ENCODE measurements at regions not wholly inside any gene's neighbourhood (a gene's known extent, or its start where the extent isn't known, plus 50 kb on each side); places are given as distances from the start of the nearest gene placed in this dataset.

- TF ChIP-seq CTCF (IDR thresholded peaks at IDR 0.05; ENCODE audit: extremely low read depth in 1 of 2, insufficient read depth in 1 of 2, low read depth in 1 of 2, low read length in 2 of 2) (no peak), EZH2 (IDR thresholded peaks at IDR 0.05; ENCODE audit: borderline replicate concordance, low read depth, low read length, severe bottlenecking) (no peak), POLR2A (IDR thresholded peaks at IDR 0.05; ENCODE audit: low read depth, low read length) (no peak), MYC (IDR thresholded peaks at IDR 0.05; ENCODE audit: low read depth, low read length) (no peak)
These were observed 50.8 kb upstream of the SGK1 start for GRCh38 chr6:134368670-134369069.

All from endothelial cell of umbilical vein (primary cell).